Neural progenitor cell (in vitro differentiated cells): ENCODE measurements at regions not wholly inside any gene's neighbourhood (a gene's known extent, or its start where the extent isn't known, plus 50 kb on each side); places are given as distances from the start of the nearest gene placed in this dataset.

ENCODE experiments used
- DNase-seq: peaks from one replicate; pipeline ENCODE4 v3.0.0-alpha.2; 2016; ENCODE audit warnings: low spot score
- H2AFZ ChIP-seq: fragments of 200-600 bp; sonication (generic); replicated peaks from 2 replicates; pipeline ENCODE4 v1.6.1; 2016; ENCODE audit warnings: antibody characterized with exemption
- H3F3A ChIP-seq: fragments of 200-600 bp; sonication (generic); 2 replicates; pipeline ENCODE4 v1.6.1; 2016; ENCODE audit warnings: antibody characterized with exemption, low read depth
- H3K27ac ChIP-seq: fragments of 200-600 bp; sonication (generic); 2 replicates; pipeline ENCODE4 v1.5.1; 2016; ENCODE audit warnings: mild to moderate bottlenecking
- H3K27me3 ChIP-seq: fragments of 200-600 bp; sonication (generic); 2 replicates; pipeline ENCODE4 v1.6.1; 2016; ENCODE audit warnings: mild to moderate bottlenecking, moderate library complexity
- H3K36me3 ChIP-seq: fragments of 200-600 bp; sonication (generic); 2 replicates; pipeline ENCODE4 v1.5.1; 2016
- H3K4me1 ChIP-seq: fragments of 200-600 bp; sonication (generic); 2 replicates; pipeline ENCODE4 v1.6.1; 2016; ENCODE audit warnings: mixed run types
- H3K4me2 ChIP-seq: fragments of 200-600 bp; sonication (generic); 2 replicates; pipeline ENCODE4 v1.6.1; 2016
- H3K4me3 ChIP-seq: fragments of 200-600 bp; sonication (generic); 2 replicates; pipeline ENCODE4 v1.5.1; 2016
- H3K79me2 ChIP-seq: fragments of 200-600 bp; sonication (generic); 2 replicates; pipeline ENCODE4 v1.6.1; 2016; ENCODE audit warnings: low read depth
- H3K9ac ChIP-seq: fragments of 200-600 bp; sonication (generic); 2 replicates; pipeline ENCODE4 v1.6.1; 2016
- H3K9me3 ChIP-seq: fragments of 200-600 bp; sonication (generic); 2 replicates; pipeline ENCODE4 v1.5.1; 2016; ENCODE audit warnings: low read depth
- H4K20me1 ChIP-seq: fragments of 200-600 bp; sonication (generic); 2 replicates; pipeline ENCODE4 v1.6.1; 2016; ENCODE audit warnings: low read depth
- H3K27ac Mint-ChIP-seq: 3 replicates; pipeline ENCODE4 v1.8.0; 2021; ENCODE audit warnings: mixed read lengths
- H3K27me3 Mint-ChIP-seq: 2 replicates; pipeline ENCODE4 v1.8.0; 2022; ENCODE audit warnings: low read depth, mild to moderate bottlenecking, inconsistent platforms, moderate library complexity, mixed read lengths; ENCODE audit not compliant: insufficient read depth
- H3K36me3 Mint-ChIP-seq: 3 replicates; pipeline ENCODE4 v1.8.0; 2021; ENCODE audit warnings: mixed read lengths
- H3K4me1 Mint-ChIP-seq: 3 replicates; pipeline ENCODE4 v1.8.0; 2021; ENCODE audit warnings: mixed read lengths
- H3K4me3 Mint-ChIP-seq: 3 replicates; pipeline ENCODE4 v1.8.0; 2021; ENCODE audit warnings: mild to moderate bottlenecking, moderate library complexity, mixed read lengths
- H3K9me3 Mint-ChIP-seq: 3 replicates; pipeline ENCODE4 v1.8.0; 2020; ENCODE audit warnings: mixed read lengths
- EZH2 ChIP-seq: fragments of 200-600 bp; sonication (generic); IDR thresholded peaks from 2 replicates; pipeline ENCODE4 v1.6.1; 2017; ENCODE audit warnings: antibody characterized with exemption, mild to moderate bottlenecking, moderate library complexity
- EZH2phosphoT487 ChIP-seq: fragments of 200-600 bp; sonication (generic); IDR thresholded peaks from 2 replicates; pipeline ENCODE4 v1.6.1; 2017; ENCODE audit warnings: antibody characterized with exemption
- TF ChIP-seq, protein P1 (sequence below): fragments of 200-600 bp; sonication (generic); IDR thresholded peaks from 2 replicates; pipeline ENCODE4 v1.5.1; 2017; ENCODE audit warnings: antibody characterized with exemption, mild to moderate bottlenecking

DNA sequence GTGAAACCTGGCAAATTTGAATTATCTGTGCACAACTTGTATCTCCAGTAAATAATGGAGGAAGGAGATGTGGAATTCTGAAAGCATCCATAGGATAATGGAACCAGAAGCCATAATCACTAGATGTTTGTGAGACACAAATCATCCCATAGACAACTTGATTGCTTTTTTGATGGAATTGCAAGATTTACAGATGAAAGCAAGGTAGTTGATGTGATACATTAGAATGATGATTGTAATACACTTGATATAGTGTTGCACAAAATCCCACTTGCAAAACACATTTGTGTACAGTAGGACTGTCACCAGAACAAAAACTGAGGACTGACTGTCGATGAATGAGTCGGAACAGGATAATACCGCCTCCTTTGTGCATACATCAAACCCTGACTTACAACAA, 178.3 kb downstream of the IRS2 start:
- H3F3A ChIP-seq, result no peaks in the 10 kb centered on the region
- H3K4me1 Mint-ChIP-seq, result no peaks in the 10 kb centered on the region
- H3K27me3 Mint-ChIP-seq, result peaks cover 7% of the 10 kb centered on the region
- no peaks in the 10 kb centered on the region for H3K79me2 ChIP-seq
- H4K20me1 ChIP-seq, result no peaks in the 10 kb centered on the region
- no peaks in the 10 kb centered on the region for H3K27me3 ChIP-seq
- H3K9me3 Mint-ChIP-seq, result no peaks in the 10 kb centered on the region
- no peak overlapping the region for H2AFZ ChIP-seq
- DNase-seq, result no peak
- no peak for TF ChIP-seq EZH2phosphoT487
- TF ChIP-seq, protein P1, sequence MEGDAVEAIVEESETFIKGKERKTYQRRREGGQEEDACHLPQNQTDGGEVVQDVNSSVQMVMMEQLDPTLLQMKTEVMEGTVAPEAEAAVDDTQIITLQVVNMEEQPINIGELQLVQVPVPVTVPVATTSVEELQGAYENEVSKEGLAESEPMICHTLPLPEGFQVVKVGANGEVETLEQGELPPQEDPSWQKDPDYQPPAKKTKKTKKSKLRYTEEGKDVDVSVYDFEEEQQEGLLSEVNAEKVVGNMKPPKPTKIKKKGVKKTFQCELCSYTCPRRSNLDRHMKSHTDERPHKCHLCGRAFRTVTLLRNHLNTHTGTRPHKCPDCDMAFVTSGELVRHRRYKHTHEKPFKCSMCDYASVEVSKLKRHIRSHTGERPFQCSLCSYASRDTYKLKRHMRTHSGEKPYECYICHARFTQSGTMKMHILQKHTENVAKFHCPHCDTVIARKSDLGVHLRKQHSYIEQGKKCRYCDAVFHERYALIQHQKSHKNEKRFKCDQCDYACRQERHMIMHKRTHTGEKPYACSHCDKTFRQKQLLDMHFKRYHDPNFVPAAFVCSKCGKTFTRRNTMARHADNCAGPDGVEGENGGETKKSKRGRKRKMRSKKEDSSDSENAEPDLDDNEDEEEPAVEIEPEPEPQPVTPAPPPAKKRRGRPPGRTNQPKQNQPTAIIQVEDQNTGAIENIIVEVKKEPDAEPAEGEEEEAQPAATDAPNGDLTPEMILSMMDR, result no peak
- TF ChIP-seq EZH2, result no peak
- no peaks in the 10 kb centered on the region for H3K4me1 ChIP-seq
- no peaks in the 10 kb centered on the region for H3K36me3 ChIP-seq
- no peak overlapping the region for H3K4me3 Mint-ChIP-seq
- no peak overlapping the region for H3K9ac ChIP-seq
- H3K36me3 Mint-ChIP-seq, result no peaks in the 10 kb centered on the region
- H3K27ac ChIP-seq, result no peak overlapping the region
- no peaks in the 10 kb centered on the region for H3K9me3 ChIP-seq
- H3K4me2 ChIP-seq, result no peak overlapping the region
- H3K4me3 ChIP-seq, result no peak overlapping the region
- no peak overlapping the region for H3K27ac Mint-ChIP-seq

DNA sequence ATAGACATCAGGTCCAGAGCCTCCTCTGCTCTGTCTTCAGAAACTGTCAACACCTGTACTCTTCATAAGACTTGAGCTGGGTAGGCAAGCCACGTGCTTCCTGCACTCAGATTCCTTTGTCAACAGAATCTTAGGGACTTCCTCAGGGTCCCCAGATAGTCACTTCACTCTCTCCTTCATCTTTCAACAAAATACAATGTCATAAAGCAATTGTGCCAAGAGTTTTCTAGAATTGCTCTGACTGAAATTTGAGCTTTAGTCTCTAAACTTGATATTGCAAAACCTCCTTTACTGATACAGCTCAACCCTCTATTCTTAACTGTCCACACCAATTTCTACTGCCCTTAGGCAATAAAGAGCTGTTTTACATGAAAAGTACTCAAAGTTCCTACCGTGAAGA, 179.9 kb downstream of the IRS2 start:
- no peaks in the 10 kb centered on the region for H3K4me1 Mint-ChIP-seq
- H3K27ac Mint-ChIP-seq, result no peak overlapping the region

DNA sequence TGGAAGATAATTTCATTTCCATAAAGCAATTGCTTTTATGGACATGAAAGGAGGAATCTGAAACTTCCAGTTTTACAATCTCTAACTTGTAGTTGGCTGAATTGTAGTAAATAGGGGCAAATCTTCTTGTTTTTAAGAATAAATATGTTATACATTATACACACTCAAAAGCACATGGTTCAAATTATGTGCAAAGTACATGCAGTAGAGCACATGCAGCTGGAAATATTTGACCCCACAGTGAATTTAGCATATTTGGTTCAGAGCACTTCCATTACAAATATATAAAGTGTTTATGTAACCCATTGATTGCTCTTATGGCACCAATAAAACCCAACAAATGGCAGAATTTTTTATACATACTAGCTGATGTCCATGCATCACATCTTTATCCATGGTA, 180.5 kb downstream of the IRS2 start:
- no peak overlapping the region for H3K27ac Mint-ChIP-seq
- H3K36me3 Mint-ChIP-seq, result no peaks in the 10 kb centered on the region
- no peaks in the 10 kb centered on the region for H3K9me3 Mint-ChIP-seq
- Histone ChIP-seq H3K4me3 (no peak overlapping the region), H3K9ac (no peak overlapping the region), H3F3A (no peaks in the 10 kb centered on the region), H3K79me2 (no peaks in the 10 kb centered on the region), H2AFZ (no peak overlapping the region), H3K27ac (no peak overlapping the region), H3K4me1 (no peaks in the 10 kb centered on the region), H4K20me1 (no peaks in the 10 kb centered on the region), H3K9me3 (no peaks in the 10 kb centered on the region), H3K27me3 (no peaks in the 10 kb centered on the region), H3K4me2 (no peak overlapping the region), H3K36me3 (no peaks in the 10 kb centered on the region)
- TF ChIP-seq, protein P1, result no peak
- TF ChIP-seq EZH2 (no peak), EZH2phosphoT487 (no peak)
- no peak for DNase-seq
- no peaks in the 10 kb centered on the region for H3K4me1 Mint-ChIP-seq
- H3K4me3 Mint-ChIP-seq, result no peak overlapping the region
- peaks cover 7% of the 10 kb centered on the region for H3K27me3 Mint-ChIP-seq

More for the DNA sequence above, 179.9 kb downstream of the IRS2 start:
- no peaks in the 10 kb centered on the region for H3K27me3 ChIP-seq
- H4K20me1 ChIP-seq, result no peaks in the 10 kb centered on the region
- no peak overlapping the region for H3K4me2 ChIP-seq
- DNase-seq, result no peak
- no peaks in the 10 kb centered on the region for H3K36me3 Mint-ChIP-seq
- no peaks in the 10 kb centered on the region for H3K4me1 ChIP-seq
- no peak overlapping the region for H3K27ac ChIP-seq
- no peaks in the 10 kb centered on the region for H3K9me3 Mint-ChIP-seq
- no peaks in the 10 kb centered on the region for H3K36me3 ChIP-seq
- H3K27me3 Mint-ChIP-seq, result peaks cover 7% of the 10 kb centered on the region
- no peak overlapping the region for H3K9ac ChIP-seq
- H3K4me3 ChIP-seq, result no peak overlapping the region
- no peaks in the 10 kb centered on the region for H3K79me2 ChIP-seq
- H2AFZ ChIP-seq, result no peak overlapping the region
- H3K4me3 Mint-ChIP-seq, result no peak overlapping the region
- H3K9me3 ChIP-seq, result no peaks in the 10 kb centered on the region
- H3F3A ChIP-seq, result no peaks in the 10 kb centered on the region
- TF ChIP-seq EZH2 (no peak), EZH2phosphoT487 (no peak)
- TF ChIP-seq, protein P1, result no peak

DNA sequence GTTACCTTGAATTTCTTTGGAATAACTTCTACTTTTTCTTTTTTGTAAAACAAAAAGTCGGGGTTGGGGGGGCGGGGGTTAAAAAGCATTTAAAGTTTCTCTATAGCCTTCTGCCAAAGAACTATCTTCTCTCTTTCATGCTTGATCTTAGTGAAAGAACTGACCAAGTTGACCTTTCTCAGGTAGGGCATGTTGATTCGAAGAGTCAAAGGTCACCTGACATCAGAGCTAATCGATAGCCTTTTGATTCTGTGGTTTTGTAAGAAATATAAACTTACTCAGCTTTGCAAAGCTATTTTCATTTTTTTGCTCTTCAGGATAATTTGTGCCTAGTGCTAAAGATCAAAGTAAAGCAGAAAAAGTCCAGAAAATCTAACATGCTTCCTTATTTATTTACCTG, 181.5 kb downstream of the IRS2 start:
- Histone ChIP-seq H3K79me2 (no peaks in the 10 kb centered on the region), H2AFZ (no peak overlapping the region), H3F3A (no peaks in the 10 kb centered on the region), H3K9me3 (no peaks in the 10 kb centered on the region), H3K4me2 (no peak overlapping the region), H3K4me1 (no peaks in the 10 kb centered on the region), H3K27ac (no peak overlapping the region), H4K20me1 (no peaks in the 10 kb centered on the region), H3K27me3 (no peaks in the 10 kb centered on the region), H3K9ac (no peak overlapping the region), H3K4me3 (no peak overlapping the region), H3K36me3 (no peaks in the 10 kb centered on the region)
- H3K4me1 Mint-ChIP-seq, result no peaks in the 10 kb centered on the region
- peaks cover 7% of the 10 kb centered on the region for H3K27me3 Mint-ChIP-seq
- H3K27ac Mint-ChIP-seq, result no peak overlapping the region
- no peaks in the 10 kb centered on the region for H3K9me3 Mint-ChIP-seq
- H3K36me3 Mint-ChIP-seq, result no peaks in the 10 kb centered on the region
- DNase-seq, result no peak
- no peak overlapping the region for H3K4me3 Mint-ChIP-seq
- TF ChIP-seq, protein P1, result no peak
- TF ChIP-seq EZH2phosphoT487 (no peak), EZH2 (no peak)
